ENCODE measurements at regions not wholly inside any gene's neighbourhood (a gene's known extent, or its start where the extent isn't known, plus 50 kb on each side); places are given as distances from the start of the nearest gene placed in this dataset.
"Not testable (repeated sequence)": the region's sequence is repeated elsewhere in the genome, so short reads cannot be mapped to it uniquely, and the experiment has no call there.

DNA sequence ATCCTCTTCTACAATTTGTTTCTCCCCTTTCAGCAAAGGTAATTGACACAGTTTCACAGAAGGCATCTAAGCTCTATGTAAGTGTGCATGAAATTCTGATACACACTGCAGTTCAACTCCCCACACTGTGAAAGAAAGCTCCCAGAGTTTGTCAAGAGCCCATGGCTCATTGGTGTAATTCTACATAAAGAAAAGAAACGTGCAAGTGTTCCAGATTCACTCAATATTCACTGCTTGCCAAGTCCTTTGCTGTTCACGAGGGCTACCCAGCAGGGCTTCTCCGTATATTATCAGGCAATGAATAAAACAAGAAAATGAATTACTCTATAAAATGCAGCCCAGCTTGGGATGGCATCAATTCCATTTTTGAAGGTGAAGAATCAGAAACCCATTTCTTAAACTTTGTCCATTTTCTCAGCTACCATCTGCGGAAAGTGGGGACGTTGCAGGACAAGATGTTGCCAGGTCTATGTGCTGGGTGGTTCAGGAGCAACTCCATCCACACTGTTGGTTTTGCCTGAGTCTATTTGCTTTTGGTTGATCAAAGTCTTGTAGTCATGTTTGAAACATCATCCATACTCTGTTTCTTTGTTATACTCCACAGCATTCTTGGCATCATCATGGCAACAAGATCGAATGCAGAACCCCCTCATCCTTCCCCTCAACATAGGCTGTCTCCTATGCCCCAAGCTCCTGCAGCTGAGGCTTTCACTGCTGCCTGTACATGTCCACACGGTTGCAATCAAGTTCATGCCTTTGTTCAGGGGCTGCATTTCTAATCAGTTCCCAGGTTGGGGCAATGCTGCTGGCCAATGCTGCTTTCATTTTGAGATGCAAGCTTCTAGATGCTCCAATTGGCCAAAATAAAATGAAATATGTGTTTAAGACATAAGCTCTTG, 301.8 kb downstream of the MED10 start:
- DNase-seq (no peak), FAIRE-seq (no peak)
- TF ChIP-seq, protein P1, sequence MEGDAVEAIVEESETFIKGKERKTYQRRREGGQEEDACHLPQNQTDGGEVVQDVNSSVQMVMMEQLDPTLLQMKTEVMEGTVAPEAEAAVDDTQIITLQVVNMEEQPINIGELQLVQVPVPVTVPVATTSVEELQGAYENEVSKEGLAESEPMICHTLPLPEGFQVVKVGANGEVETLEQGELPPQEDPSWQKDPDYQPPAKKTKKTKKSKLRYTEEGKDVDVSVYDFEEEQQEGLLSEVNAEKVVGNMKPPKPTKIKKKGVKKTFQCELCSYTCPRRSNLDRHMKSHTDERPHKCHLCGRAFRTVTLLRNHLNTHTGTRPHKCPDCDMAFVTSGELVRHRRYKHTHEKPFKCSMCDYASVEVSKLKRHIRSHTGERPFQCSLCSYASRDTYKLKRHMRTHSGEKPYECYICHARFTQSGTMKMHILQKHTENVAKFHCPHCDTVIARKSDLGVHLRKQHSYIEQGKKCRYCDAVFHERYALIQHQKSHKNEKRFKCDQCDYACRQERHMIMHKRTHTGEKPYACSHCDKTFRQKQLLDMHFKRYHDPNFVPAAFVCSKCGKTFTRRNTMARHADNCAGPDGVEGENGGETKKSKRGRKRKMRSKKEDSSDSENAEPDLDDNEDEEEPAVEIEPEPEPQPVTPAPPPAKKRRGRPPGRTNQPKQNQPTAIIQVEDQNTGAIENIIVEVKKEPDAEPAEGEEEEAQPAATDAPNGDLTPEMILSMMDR (IDR thresholded peaks at IDR 0.05; ENCODE audit: borderline replicate concordance, extremely low read depth, insufficient read depth) = no peak
- no peak overlapping the region for H3K4me3 ChIP-seq (ENCODE audit: low read length in 3 of 3)
- no peaks in the 10 kb centered on the region for H3K36me3 ChIP-seq (ENCODE audit: control insufficient read depth in 2 of 3, insufficient read depth in 3 of 3, low read length in 3 of 3)
- no peak overlapping the region for H3K27ac ChIP-seq (ENCODE audit: low read depth in 2 of 2, low read length in 2 of 2)
- H3K27me3 ChIP-seq (ENCODE audit: control insufficient read depth, insufficient read depth, low read length) = no peaks in the 10 kb centered on the region
- no peaks in the 10 kb centered on the region for H3K9me3 ChIP-seq (ENCODE audit: control insufficient read depth in 2 of 3, insufficient read depth in 1 of 3, low read length in 3 of 3)
- intact Hi-C loops (cut with DNase I) = no loop called here
- H3K9ac ChIP-seq (ENCODE audit: low read length in 3 of 3) = no peak overlapping the region
- H3K4me1 ChIP-seq (ENCODE audit: control insufficient read depth in 2 of 3, insufficient read depth in 2 of 3, low read depth in 1 of 3, low read length in 3 of 3) = no peaks in the 10 kb centered on the region

DNA sequence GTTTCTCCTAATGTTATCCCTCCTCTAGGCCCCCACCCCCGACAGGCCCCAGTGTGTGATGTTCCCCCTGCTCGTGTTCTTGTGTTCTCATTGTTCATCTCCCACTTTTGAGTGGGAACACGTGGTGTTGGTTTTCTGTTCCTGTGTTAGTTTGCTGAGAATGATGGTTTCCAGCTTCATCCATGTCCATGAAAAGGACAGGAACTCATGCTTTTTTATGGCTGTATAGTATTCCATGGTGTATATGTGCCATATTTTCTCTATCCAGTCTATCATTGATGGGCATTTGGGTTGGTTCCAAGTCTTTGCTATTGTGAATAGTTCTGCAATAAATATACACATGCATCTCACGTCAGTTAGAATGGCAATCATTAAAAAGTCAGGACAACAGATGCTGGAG, 305.9 kb downstream of the MED10 start:
- H3K4me3 ChIP-seq (ENCODE audit: low read length in 3 of 3); H3K9ac ChIP-seq (ENCODE audit: low read length in 3 of 3); H3K4me1 ChIP-seq (ENCODE audit: control insufficient read depth in 2 of 3, insufficient read depth in 2 of 3, low read depth in 1 of 3, low read length in 3 of 3); H3K27ac ChIP-seq (ENCODE audit: low read depth in 2 of 2, low read length in 2 of 2); H3K27me3 ChIP-seq (ENCODE audit: control insufficient read depth, insufficient read depth, low read length); DNase-seq; intact Hi-C loops (cut with DNase I); H3K9me3 ChIP-seq (ENCODE audit: control insufficient read depth in 2 of 3, insufficient read depth in 1 of 3, low read length in 3 of 3); FAIRE-seq; H3K36me3 ChIP-seq (ENCODE audit: control insufficient read depth in 2 of 3, insufficient read depth in 3 of 3, low read length in 3 of 3): not testable (repeated sequence)

DNA sequence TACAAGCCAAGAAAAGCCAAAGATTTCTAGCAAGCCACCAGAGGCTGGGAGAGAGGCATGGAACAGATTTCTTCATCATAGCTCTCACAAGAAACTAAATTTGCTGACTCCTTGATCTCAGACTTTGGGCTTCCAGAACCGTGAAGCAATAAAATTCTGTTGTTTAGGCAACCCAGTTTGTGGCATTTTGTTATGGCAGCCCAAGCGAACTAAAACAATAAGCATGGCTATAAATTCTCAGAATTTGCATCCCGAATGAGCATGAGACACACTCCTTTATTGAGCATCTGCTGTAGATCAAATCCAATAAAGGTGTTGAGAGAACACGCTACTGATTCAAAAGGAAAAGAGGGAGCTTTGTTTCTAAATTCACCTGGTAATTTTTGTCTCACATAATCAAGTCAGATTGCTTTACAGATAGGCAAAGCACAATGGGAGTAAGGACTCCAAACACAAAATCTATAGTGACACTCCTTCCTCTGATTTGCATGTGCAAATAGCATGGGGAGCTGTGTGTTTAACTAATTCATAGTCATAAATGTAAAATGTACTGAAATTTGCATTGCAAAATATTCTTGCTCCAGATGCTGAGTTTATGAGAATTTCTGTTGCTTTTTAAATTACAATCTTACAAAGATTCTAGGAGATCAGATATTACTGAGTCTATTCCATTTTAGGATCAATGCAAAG, 308.7 kb downstream of the MED10 start:
- TF ChIP-seq, protein P1 (IDR thresholded peaks at IDR 0.05; ENCODE audit: borderline replicate concordance, extremely low read depth, insufficient read depth) = no peak
- intact Hi-C loops (cut with DNase I) = no loop called here
- FAIRE-seq (no peak), DNase-seq (no peak)
- no peaks in the 10 kb centered on the region for H3K4me1 ChIP-seq (ENCODE audit: control insufficient read depth in 2 of 3, insufficient read depth in 2 of 3, low read depth in 1 of 3, low read length in 3 of 3)
- H3K9me3 ChIP-seq (ENCODE audit: control insufficient read depth in 2 of 3, insufficient read depth in 1 of 3, low read length in 3 of 3) = no peaks in the 10 kb centered on the region
- no peak overlapping the region for H3K27ac ChIP-seq (ENCODE audit: low read depth in 2 of 2, low read length in 2 of 2)
- no peaks in the 10 kb centered on the region for H3K27me3 ChIP-seq (ENCODE audit: control insufficient read depth, insufficient read depth, low read length)
- no peak overlapping the region for H3K4me3 ChIP-seq (ENCODE audit: low read length in 3 of 3)
- no peak overlapping the region for H3K9ac ChIP-seq (ENCODE audit: low read length in 3 of 3)
- H3K36me3 ChIP-seq (ENCODE audit: control insufficient read depth in 2 of 3, insufficient read depth in 3 of 3, low read length in 3 of 3) = no peaks in the 10 kb centered on the region

GRCh38 chr5:6066016-6066415, 312.3 kb downstream of the MED10 start:
- no peak overlapping the region for H3K4me3 ChIP-seq (ENCODE audit: low read length in 3 of 3)
- TF ChIP-seq, protein P1 (IDR thresholded peaks at IDR 0.05; ENCODE audit: borderline replicate concordance, extremely low read depth, insufficient read depth) = no peak
- intact Hi-C loops (cut with DNase I) = no loop called here

More at GRCh38 chr5:6066016-6066415, 312.3 kb downstream of the MED10 start:
- Histone ChIP-seq H3K27me3 (ENCODE audit: control insufficient read depth, insufficient read depth, low read length) (no peaks in the 10 kb centered on the region), H3K9ac (ENCODE audit: low read length in 3 of 3) (no peak overlapping the region), H3K27ac (ENCODE audit: low read depth in 2 of 2, low read length in 2 of 2) (no peak overlapping the region), H3K36me3 (ENCODE audit: control insufficient read depth in 2 of 3, insufficient read depth in 3 of 3, low read length in 3 of 3) (no peaks in the 10 kb centered on the region), H3K9me3 (ENCODE audit: control insufficient read depth in 2 of 3, insufficient read depth in 1 of 3, low read length in 3 of 3) (peaks cover 0 to 5% (median 0%) of the 10 kb centered on the region in 3 donors), H3K4me1 (ENCODE audit: control insufficient read depth in 2 of 3, insufficient read depth in 2 of 3, low read depth in 1 of 3, low read length in 3 of 3) (no peaks in the 10 kb centered on the region)
- no peak for DNase-seq
- no peak for FAIRE-seq
